MM.1S (cell line): ENCODE measurements at regions not wholly inside any gene's neighbourhood (a gene's known extent, or its start where the extent isn't known, plus 50 kb on each side); places are given as distances from the start of the nearest gene placed in this dataset.

Source experiments
- DNase-seq: peaks from one replicate; pipeline ENCODE4 v3.0.0-alpha.2; 2015
- H2AFZ ChIP-seq: fragments of 300-600 bp; sonication (generic); 2 replicates; pipeline ENCODE4 v1.6.0; 2016; ENCODE audit warnings: antibody characterized with exemption, low read length
- H3F3A ChIP-seq: fragments of 300-600 bp; sonication (generic); 2 replicates; pipeline ENCODE4 v1.6.1; 2016; ENCODE audit warnings: mild to moderate bottlenecking, antibody characterized with exemption, low read length, moderate library complexity, mixed read lengths; ENCODE audit not compliant: insufficient read depth
- H3K27ac ChIP-seq: fragments of 300-600 bp; sonication (generic); 2 replicates; pipeline ENCODE4 v1.5.1; 2016; ENCODE audit warnings: mild to moderate bottlenecking, low read length
- H3K27me3 ChIP-seq: fragments of 300-600 bp; sonication (generic); replicated peaks from 2 replicates; pipeline ENCODE4 v1.6.0; 2016; ENCODE audit warnings: low read length; ENCODE audit not compliant: insufficient read depth
- H3K36me3 ChIP-seq: fragments of 300-600 bp; sonication (generic); replicated peaks from 2 replicates; pipeline ENCODE4 v1.6.1; 2016; ENCODE audit warnings: mild to moderate bottlenecking, low read length, mixed read lengths; ENCODE audit not compliant: insufficient read depth
- H3K4me1 ChIP-seq: fragments of 300-600 bp; sonication (generic); 2 replicates; pipeline ENCODE4 v1.6.1; 2016; ENCODE audit warnings: low read length, mixed read lengths
- H3K4me2 ChIP-seq: fragments of 300-600 bp; sonication (generic); 2 replicates; pipeline ENCODE4 v1.6.0; 2016; ENCODE audit warnings: low read depth, low read length
- H3K4me3 ChIP-seq: fragments of 300-600 bp; sonication (generic); 2 replicates; pipeline ENCODE4 v1.5.1; 2016; ENCODE audit warnings: low read length, mixed read lengths
- H3K79me2 ChIP-seq: fragments of 300-600 bp; sonication (generic); 2 replicates; pipeline ENCODE4 v1.6.1; 2016; ENCODE audit warnings: mixed run types, low read length, mixed read lengths
- H3K9ac ChIP-seq: fragments of 300-600 bp; sonication (generic); 2 replicates; pipeline ENCODE4 v1.6.1; 2016; ENCODE audit warnings: low read length, mixed read lengths
- H3K9me2 ChIP-seq: fragments of 300-600 bp; sonication (generic); replicated peaks from 2 replicates; pipeline ENCODE4 v1.6.1; 2016; ENCODE audit warnings: mild to moderate bottlenecking, low read length, mixed read lengths; ENCODE audit not compliant: insufficient read depth
- H3K9me3 ChIP-seq: fragments of 300-600 bp; sonication (generic); replicated peaks from 2 replicates; pipeline ENCODE4 v1.6.1; 2016; ENCODE audit warnings: mild to moderate bottlenecking, low read length, mixed read lengths; ENCODE audit not compliant: insufficient read depth
- H4K20me1 ChIP-seq: fragments of 300-600 bp; sonication (generic); 2 replicates; pipeline ENCODE4 v1.6.1; 2016; ENCODE audit warnings: mild to moderate bottlenecking, low read length, moderate library complexity, mixed read lengths; ENCODE audit not compliant: insufficient read depth
- CTCF ChIP-seq: fragments of 300-600 bp; sonication (generic); IDR thresholded peaks from 2 replicates; pipeline ENCODE4 v1.5.1; 2016; ENCODE audit warnings: antibody characterized with exemption, low read length, mixed read lengths
- EZH2 ChIP-seq: fragments of 300-600 bp; sonication (generic); optimal IDR thresholded peaks from 2 replicates; pipeline ENCODE3; 2017; ENCODE audit warnings: low read depth, mild to moderate bottlenecking, antibody characterized with exemption, low read length, mixed read lengths
- EZH2phosphoT487 ChIP-seq: fragments of 300-600 bp; sonication (generic); IDR thresholded peaks from 2 replicates; pipeline ENCODE4 v1.6.1; 2018; ENCODE audit warnings: antibody characterized with exemption, low read length

GRCh38 chr1:157196245-157196543 lies 58.0 kb upstream of the ETV3 start:
- no peak overlapping the region for H3K9ac ChIP-seq
- H3K4me1 ChIP-seq, result peaks cover 16% of the 10 kb centered on the region
- H3K9me3 ChIP-seq, result no peaks in the 10 kb centered on the region
- no peaks in the 10 kb centered on the region for H3K27me3 ChIP-seq
- no peak overlapping the region for H3K4me3 ChIP-seq
- no peaks in the 10 kb centered on the region for H3K79me2 ChIP-seq
- no peaks in the 10 kb centered on the region for H4K20me1 ChIP-seq
- H3K4me2 ChIP-seq, result no peak overlapping the region
- DNase-seq, result no peak
- H3K9me2 ChIP-seq, result no peaks in the 10 kb centered on the region
- no peaks in the 10 kb centered on the region for H3F3A ChIP-seq
- no peak overlapping the region for H2AFZ ChIP-seq
- H3K27ac ChIP-seq, result no peak overlapping the region
- TF ChIP-seq EZH2phosphoT487 (no peak), CTCF (no peak), EZH2 (no peak)
- H3K36me3 ChIP-seq, result no peaks in the 10 kb centered on the region

- Histone ChIP-seq H3K9me3 (no peaks in the 10 kb centered on the region), H3K4me1 (peaks cover 16% of the 10 kb centered on the region), H3K4me3 (no peak overlapping the region), H3K27me3 (no peaks in the 10 kb centered on the region), H3F3A (no peaks in the 10 kb centered on the region), H3K9me2 (no peaks in the 10 kb centered on the region), H3K27ac (no peak overlapping the region), H3K9ac (no peak overlapping the region), H2AFZ (no peak overlapping the region), H3K4me2 (no peak overlapping the region), H3K36me3 (no peaks in the 10 kb centered on the region), H3K79me2 (no peaks in the 10 kb centered on the region), H4K20me1 (no peaks in the 10 kb centered on the region)
- DNase-seq, result no peak
- no peak for TF ChIP-seq EZH2
- no peak for TF ChIP-seq EZH2phosphoT487
- no peak for TF ChIP-seq CTCF
Observed at GRCh38 chr1:157195521-157196244, 57.5 kb upstream of the ETV3 start.

GRCh38 chr1:157194731-157195520 lies 56.7 kb upstream of the ETV3 start:
- H3F3A ChIP-seq, result no peaks in the 10 kb centered on the region
- no peak overlapping the region for H2AFZ ChIP-seq
- TF ChIP-seq EZH2, result no peak
- no peak for TF ChIP-seq EZH2phosphoT487
- TF ChIP-seq CTCF, result no peak
- no peaks in the 10 kb centered on the region for H3K79me2 ChIP-seq
- no peaks in the 10 kb centered on the region for H3K9me3 ChIP-seq
- H3K9me2 ChIP-seq, result no peaks in the 10 kb centered on the region
- H4K20me1 ChIP-seq, result no peaks in the 10 kb centered on the region
- no peak overlapping the region for H3K9ac ChIP-seq
- no peak overlapping the region for H3K4me2 ChIP-seq
- H3K27ac ChIP-seq, result no peak overlapping the region
- H3K36me3 ChIP-seq, result no peaks in the 10 kb centered on the region
- no peaks in the 10 kb centered on the region for H3K27me3 ChIP-seq
- no peak overlapping the region for H3K4me3 ChIP-seq
- H3K4me1 ChIP-seq, result peaks cover 16% of the 10 kb centered on the region
- DNase-seq, result no peak
